SK-N-MC (cell line): ENCODE measurements at regions not wholly inside any gene's neighbourhood (a gene's known extent, or its start where the extent isn't known, plus 50 kb on each side); places are given as distances from the start of the nearest gene placed in this dataset.

ENCODE experiments used
- EZH2 ChIP-seq: fragments of 200-600 bp; sonication (generic); IDR thresholded peaks from one replicate; pipeline ENCODE4 v1.6.1; 2017; ENCODE audit warnings: antibody characterized with exemption
- POLR2AphosphoS5 ChIP-seq: IDR thresholded peaks from 2 replicates; pipeline ENCODE4 v1.6.1; 2012; ENCODE audit warnings: mild to moderate bottlenecking, low read depth, low read length, borderline replicate concordance

GRCh38 chr4:18803781-18804180 lies 782.2 kb upstream of the LCORL start:
- TF ChIP-seq EZH2 (no peak), POLR2AphosphoS5 (no peak)
